ENCODE measurements at regions not wholly inside any gene's neighbourhood (a gene's known extent, or its start where the extent isn't known, plus 50 kb on each side); places are given as distances from the start of the nearest gene placed in this dataset.

- TF ChIP-seq POLR2A (IDR thresholded peaks at IDR 0.05; ENCODE audit: extremely low read depth, insufficient read length) (no peak), MYC (IDR thresholded peaks at IDR 0.05; ENCODE audit: low read depth, low read length) (no peak)
- TF ChIP-seq, protein P1, sequence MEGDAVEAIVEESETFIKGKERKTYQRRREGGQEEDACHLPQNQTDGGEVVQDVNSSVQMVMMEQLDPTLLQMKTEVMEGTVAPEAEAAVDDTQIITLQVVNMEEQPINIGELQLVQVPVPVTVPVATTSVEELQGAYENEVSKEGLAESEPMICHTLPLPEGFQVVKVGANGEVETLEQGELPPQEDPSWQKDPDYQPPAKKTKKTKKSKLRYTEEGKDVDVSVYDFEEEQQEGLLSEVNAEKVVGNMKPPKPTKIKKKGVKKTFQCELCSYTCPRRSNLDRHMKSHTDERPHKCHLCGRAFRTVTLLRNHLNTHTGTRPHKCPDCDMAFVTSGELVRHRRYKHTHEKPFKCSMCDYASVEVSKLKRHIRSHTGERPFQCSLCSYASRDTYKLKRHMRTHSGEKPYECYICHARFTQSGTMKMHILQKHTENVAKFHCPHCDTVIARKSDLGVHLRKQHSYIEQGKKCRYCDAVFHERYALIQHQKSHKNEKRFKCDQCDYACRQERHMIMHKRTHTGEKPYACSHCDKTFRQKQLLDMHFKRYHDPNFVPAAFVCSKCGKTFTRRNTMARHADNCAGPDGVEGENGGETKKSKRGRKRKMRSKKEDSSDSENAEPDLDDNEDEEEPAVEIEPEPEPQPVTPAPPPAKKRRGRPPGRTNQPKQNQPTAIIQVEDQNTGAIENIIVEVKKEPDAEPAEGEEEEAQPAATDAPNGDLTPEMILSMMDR (IDR thresholded peaks at IDR 0.05; ENCODE audit: low read depth, low read length), result no peak
Observed at GRCh38 chr7:4484545-4484944, 197.6 kb upstream of the FOXK1 start.

All from NB4 (cell line).